ENCODE measurements at regions not wholly inside any gene's neighbourhood (a gene's known extent, or its start where the extent isn't known, plus 50 kb on each side); places are given as distances from the start of the nearest gene placed in this dataset.

GRCh38 chr1:199858171-199858570 lies 169.3 kb upstream of the NR5A2 start (continued):
- TF ChIP-seq ZNF569 (CRISPR knock-in tag; IDR thresholded peaks at IDR 0.05; ENCODE audit: borderline replicate concordance), result no peak

GRCh38 chr1:199858856-199859255 lies 168.7 kb upstream of the NR5A2 start:
- no peak overlapping the region for H3K4me3 ChIP-seq (replicated peaks in 1 of 3; ENCODE audit: insufficient read depth in 1 of 3, low read depth in 2 of 3, low read length in 3 of 3)
- H3K27ac ChIP-seq (ENCODE audit: extremely low read length, insufficient read depth, low read length), result no peak overlapping the region
- H3K9me3 ChIP-seq (ENCODE audit: low read length), result no peaks in the 10 kb centered on the region
- intact Hi-C loops (cut with micrococcal nuclease; ENCODE audit: unreplicated experiment) (no loop called here), in situ Hi-C loops (cut with HindIII; ENCODE audit: extremely low pct_ligation_motif_present, low pct_unique_long_range_greater_than_20kb) (no loop called here)
- DNase-seq (ENCODE audit: low spot score) (no peak), FAIRE-seq (no peak), ATAC-seq (no peak)
- ChIA-PET POLR2A (no interaction called here), CTCF (ENCODE audit: low intra/inter-chr PET ratio, low total read pairs) (no interaction called here)
- H3K36me3 ChIP-seq (replicated peaks in 1 of 2; ENCODE audit: control insufficient read depth in 1 of 2, insufficient read depth in 2 of 2, low read length in 2 of 2), result no peaks in the 10 kb centered on the region
- H3K79me2 ChIP-seq (ENCODE audit: insufficient read depth, low read length), result no peaks in the 10 kb centered on the region
- H3K4me2 ChIP-seq (ENCODE audit: low read depth, low read length), result no peak overlapping the region
- TF ChIP-seq ONECUT2 (CRISPR knock-in tag; IDR thresholded peaks at IDR 0.05) (no peak), NCOA5 (CRISPR knock-in tag; IDR thresholded peaks at IDR 0.05) (no peak), TP53 (CRISPR knock-in tag; conservative IDR thresholded peaks at IDR 0.05) (no peak), RBM22 (optimal IDR thresholded peaks at IDR 0.05; ENCODE audit: low read length) (no peak), MAF1 (CRISPR knock-in tag; IDR thresholded peaks at IDR 0.05; ENCODE audit: borderline replicate concordance) (no peak), NRL (CRISPR knock-in tag; IDR thresholded peaks at IDR 0.05; ENCODE audit: borderline replicate concordance) (no peak), MXD4 (CRISPR knock-in tag; IDR thresholded peaks at IDR 0.05) (no peak), ZNF383 (CRISPR knock-in tag; IDR thresholded peaks at IDR 0.05; ENCODE audit: borderline replicate concordance) (no peak), NR2C2 (CRISPR knock-in tag; IDR thresholded peaks at IDR 0.05; ENCODE audit: borderline replicate concordance) (no peak), GFI1 (CRISPR knock-in tag; IDR thresholded peaks at IDR 0.05; ENCODE audit: borderline replicate concordance) (no peak), TRIM24 (CRISPR knock-in tag; IDR thresholded peaks at IDR 0.05) (no peak), KDM2A (CRISPR knock-in tag; IDR thresholded peaks at IDR 0.05; ENCODE audit: borderline replicate concordance, low read depth) (no peak), PATZ1 (CRISPR knock-in tag; IDR thresholded peaks at IDR 0.05) (no peak), ZBTB46 (CRISPR knock-in tag; IDR thresholded peaks at IDR 0.05; ENCODE audit: borderline replicate concordance) (no peak), ZMAT5 (CRISPR knock-in tag; IDR thresholded peaks at IDR 0.05; ENCODE audit: borderline replicate concordance, low read depth) (no peak), PHF20 (CRISPR knock-in tag; IDR thresholded peaks at IDR 0.05) (no peak), FOXO1 (CRISPR knock-in tag; IDR thresholded peaks at IDR 0.05) (no peak)
- H3K27me3 ChIP-seq (ENCODE audit: control insufficient read depth in 1 of 2, insufficient read depth in 2 of 2, low read length in 2 of 2), result no peaks in the 10 kb centered on the region
- 30% methylated on average over 1 of the region's 1 CpG for WGBS (ENCODE audit: low lambda C conversion rate)
- H4K20me1 ChIP-seq (ENCODE audit: insufficient read depth, low read length), result no peaks in the 10 kb centered on the region
- no TSS peak for BruUV-seq (replicated peaks)
- H2AFZ ChIP-seq (ENCODE audit: low read length), result no peak overlapping the region
- no peak overlapping the region for H3K9ac ChIP-seq (ENCODE audit: insufficient read depth, low read depth, low read length)
- no peaks in the 10 kb centered on the region for H3K4me1 ChIP-seq (ENCODE audit: insufficient read depth, low read length)
